Activated T-cell treated with anti-CD3 and anti-CD28 coated beads for 1 hour (primary cell): ENCODE measurements at regions not wholly inside any gene's neighbourhood (a gene's known extent, or its start where the extent isn't known, plus 50 kb on each side); places are given as distances from the start of the nearest gene placed in this dataset.

Experiments
- DNase-seq: peaks from one replicate; pipeline ENCODE4 v3.0.0-alpha.2; 2020; ENCODE audit warnings: low read depth

GRCh38 chr10:110398419-110399105 lies 93.8 kb upstream of the SMNDC1 start:
- no peak for DNase-seq

- no peak for DNase-seq
Measured at GRCh38 chr10:110399106-110399964, 94.6 kb upstream of the SMNDC1 start.

- no peak for DNase-seq
Measured at GRCh38 chr10:110399965-110400933, 95.5 kb upstream of the SMNDC1 start.

- no peak for DNase-seq
Measured at GRCh38 chr10:110401401-110402076, 96.2 kb upstream of the DUSP5 start.

- DNase-seq = no peak
Measured at GRCh38 chr10:110402077-110402416, 95.7 kb upstream of the DUSP5 start.

GRCh38 chr10:110403593-110403992 lies 94.1 kb upstream of the DUSP5 start:
- no peak for DNase-seq

- DNase-seq = no peak
Measured at GRCh38 chr10:110404413-110404812, 93.3 kb upstream of the DUSP5 start.

GRCh38 chr10:110404825-110405224 lies 92.9 kb upstream of the DUSP5 start:
- no peak for DNase-seq

- no peak for DNase-seq
Measured at GRCh38 chr10:110405380-110405779, 92.3 kb upstream of the DUSP5 start.

GRCh38 chr10:110407301-110408170 lies 90.2 kb upstream of the DUSP5 start:
- DNase-seq = no peak

GRCh38 chr10:110408203-110408871 lies 89.4 kb upstream of the DUSP5 start:
- DNase-seq = no peak

- DNase-seq = no peak
Measured at GRCh38 chr10:110408943-110409342, 88.8 kb upstream of the DUSP5 start.

- DNase-seq = no peak
Measured at GRCh38 chr10:110409488-110409887, 88.2 kb upstream of the DUSP5 start.

GRCh38 chr10:110409926-110410325 lies 87.8 kb upstream of the DUSP5 start:
- no peak for DNase-seq

GRCh38 chr10:110410329-110411046 lies 87.2 kb upstream of the DUSP5 start:
- no peak for DNase-seq

GRCh38 chr10:110411047-110411410 lies 86.7 kb upstream of the DUSP5 start:
- DNase-seq = no peak

GRCh38 chr10:110413049-110413783 lies 84.5 kb upstream of the DUSP5 start:
- DNase-seq = no peak

- no peak for DNase-seq
Measured at GRCh38 chr10:110413903-110414547, 83.7 kb upstream of the DUSP5 start.
